ENCODE measurements at regions not wholly inside any gene's neighbourhood (a gene's known extent, or its start where the extent isn't known, plus 50 kb on each side); places are given as distances from the start of the nearest gene placed in this dataset.

DNA sequence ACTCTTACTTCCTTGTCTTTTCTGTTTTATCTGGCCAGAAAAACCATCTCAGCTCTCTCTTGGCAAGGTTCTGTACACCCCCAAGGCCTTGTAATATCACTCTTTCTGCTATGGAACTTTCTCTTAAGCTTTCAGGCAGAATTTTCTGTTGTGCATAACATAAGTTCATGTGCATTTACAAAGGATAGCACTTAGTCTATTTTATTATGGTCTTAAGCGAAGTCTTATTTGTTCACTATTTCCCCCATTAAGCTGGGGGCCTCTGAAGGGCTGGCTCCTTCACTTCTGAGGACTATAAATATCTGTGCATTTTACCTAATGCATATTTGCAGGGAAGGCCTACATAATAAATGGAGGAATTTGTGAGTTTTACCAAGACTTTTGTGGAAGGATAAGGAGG is 1393.4 kb downstream of the FAM181B start:
- TF ChIP-seq GATA2 (IDR thresholded peaks at IDR 0.05; ENCODE audit: insufficient read depth, insufficient read length, low read depth, low read length) = no peak
- TF ChIP-seq, protein P1, sequence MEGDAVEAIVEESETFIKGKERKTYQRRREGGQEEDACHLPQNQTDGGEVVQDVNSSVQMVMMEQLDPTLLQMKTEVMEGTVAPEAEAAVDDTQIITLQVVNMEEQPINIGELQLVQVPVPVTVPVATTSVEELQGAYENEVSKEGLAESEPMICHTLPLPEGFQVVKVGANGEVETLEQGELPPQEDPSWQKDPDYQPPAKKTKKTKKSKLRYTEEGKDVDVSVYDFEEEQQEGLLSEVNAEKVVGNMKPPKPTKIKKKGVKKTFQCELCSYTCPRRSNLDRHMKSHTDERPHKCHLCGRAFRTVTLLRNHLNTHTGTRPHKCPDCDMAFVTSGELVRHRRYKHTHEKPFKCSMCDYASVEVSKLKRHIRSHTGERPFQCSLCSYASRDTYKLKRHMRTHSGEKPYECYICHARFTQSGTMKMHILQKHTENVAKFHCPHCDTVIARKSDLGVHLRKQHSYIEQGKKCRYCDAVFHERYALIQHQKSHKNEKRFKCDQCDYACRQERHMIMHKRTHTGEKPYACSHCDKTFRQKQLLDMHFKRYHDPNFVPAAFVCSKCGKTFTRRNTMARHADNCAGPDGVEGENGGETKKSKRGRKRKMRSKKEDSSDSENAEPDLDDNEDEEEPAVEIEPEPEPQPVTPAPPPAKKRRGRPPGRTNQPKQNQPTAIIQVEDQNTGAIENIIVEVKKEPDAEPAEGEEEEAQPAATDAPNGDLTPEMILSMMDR (IDR thresholded peaks at IDR 0.05; ENCODE audit: extremely low read depth in 1 of 2, insufficient read depth in 1 of 2, low read depth in 1 of 2, low read length in 2 of 2) = no peak
- TF ChIP-seq POLR2A (IDR thresholded peaks at IDR 0.05; ENCODE audit: low read depth, low read length) = no peak
- no peak for TF ChIP-seq POLR2AphosphoS5 (IDR thresholded peaks at IDR 0.05; ENCODE audit: insufficient read depth, low read depth, low read length)
- no peak for TF ChIP-seq EZH2 (IDR thresholded peaks at IDR 0.05; ENCODE audit: borderline replicate concordance, low read depth, low read length, severe bottlenecking)
- TF ChIP-seq FOS (IDR thresholded peaks at IDR 0.05; ENCODE audit: borderline replicate concordance, insufficient read depth, low read length) = no peak
- TF ChIP-seq, protein P2, sequence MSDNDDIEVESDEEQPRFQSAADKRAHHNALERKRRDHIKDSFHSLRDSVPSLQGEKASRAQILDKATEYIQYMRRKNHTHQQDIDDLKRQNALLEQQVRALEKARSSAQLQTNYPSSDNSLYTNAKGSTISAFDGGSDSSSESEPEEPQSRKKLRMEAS (IDR thresholded peaks at IDR 0.05; ENCODE audit: insufficient read depth, insufficient read length) = no peak
- no peak for TF ChIP-seq MYC (IDR thresholded peaks at IDR 0.05; ENCODE audit: low read depth, low read length)
- no peak for TF ChIP-seq JUN (IDR thresholded peaks at IDR 0.05; ENCODE audit: borderline replicate concordance, insufficient read depth, insufficient read length, low read depth)
